ENCODE measurements at regions not wholly inside any gene's neighbourhood (a gene's known extent, or its start where the extent isn't known, plus 50 kb on each side); places are given as distances from the start of the nearest gene placed in this dataset.
"Not testable (repeated sequence)": the region's sequence is repeated elsewhere in the genome, so short reads cannot be mapped to it uniquely, and the experiment has no call there.

GRCh38 chrY:21600170-21600569 is 65.5 kb downstream of the RBMY1A1 start:
- no peak for TF ChIP-seq CTCF (IDR thresholded peaks at IDR 0.05; ENCODE audit: extremely low read depth, missing control alignments)
- no peak for DNase-seq (ENCODE audit: low spot score)

- TF ChIP-seq CTCF (IDR thresholded peaks at IDR 0.05; ENCODE audit: extremely low read depth, missing control alignments) = no peak
- no peak for DNase-seq (ENCODE audit: low spot score)
Measured at GRCh38 chrY:21601524-21601923, 66.8 kb downstream of the RBMY1A1 start.

GRCh38 chrY:21602590-21602989 is 67.9 kb downstream of the RBMY1A1 start:
- peak; percentile 1 for DNase-seq (ENCODE audit: low spot score)
- no peak for TF ChIP-seq CTCF (IDR thresholded peaks at IDR 0.05; ENCODE audit: extremely low read depth, missing control alignments)

GRCh38 chrY:21636137-21636536 is 101.5 kb downstream of the RBMY1A1 start:
- no peak for DNase-seq (ENCODE audit: low spot score)
- no peak for TF ChIP-seq CTCF (IDR thresholded peaks at IDR 0.05; ENCODE audit: extremely low read depth, missing control alignments)

- DNase-seq (ENCODE audit: low spot score) = no peak
- no peak for TF ChIP-seq CTCF (IDR thresholded peaks at IDR 0.05; ENCODE audit: extremely low read depth, missing control alignments)
Measured at GRCh38 chrY:21650496-21650895, 115.8 kb downstream of the RBMY1A1 start.

- not testable (repeated sequence) for DNase-seq (ENCODE audit: low spot score)
Measured at GRCh38 chrY:21659057-21659456, 124.4 kb downstream of the RBMY1A1 start.

- DNase-seq (ENCODE audit: low spot score) = not testable (repeated sequence)
Measured at GRCh38 chrY:21679590-21679989, 144.9 kb downstream of the RBMY1A1 start.

GRCh38 chrY:21686369-21686768 is 151.7 kb downstream of the RBMY1A1 start:
- DNase-seq (ENCODE audit: low spot score) = not testable (repeated sequence)

- DNase-seq (ENCODE audit: low spot score) = not testable (repeated sequence)
Measured at GRCh38 chrY:21701951-21702350, 167.3 kb downstream of the RBMY1A1 start.

- not testable (repeated sequence) for DNase-seq (ENCODE audit: low spot score)
Measured at GRCh38 chrY:21702927-21703326, 168.2 kb downstream of the RBMY1A1 start.
